HL-60/S4 (cell line): ENCODE measurements at regions not wholly inside any gene's neighbourhood (a gene's known extent, or its start where the extent isn't known, plus 50 kb on each side); places are given as distances from the start of the nearest gene placed in this dataset.

ENCODE experiments used
- in situ Hi-C: fragments of 300-500 bp; cut with MboI; formaldehyde crosslinking; loops from 2 replicates; pipeline ENCODE4 v1.14.3; 2022; ENCODE audit warnings: low sequenced_read_pairs

DNA sequence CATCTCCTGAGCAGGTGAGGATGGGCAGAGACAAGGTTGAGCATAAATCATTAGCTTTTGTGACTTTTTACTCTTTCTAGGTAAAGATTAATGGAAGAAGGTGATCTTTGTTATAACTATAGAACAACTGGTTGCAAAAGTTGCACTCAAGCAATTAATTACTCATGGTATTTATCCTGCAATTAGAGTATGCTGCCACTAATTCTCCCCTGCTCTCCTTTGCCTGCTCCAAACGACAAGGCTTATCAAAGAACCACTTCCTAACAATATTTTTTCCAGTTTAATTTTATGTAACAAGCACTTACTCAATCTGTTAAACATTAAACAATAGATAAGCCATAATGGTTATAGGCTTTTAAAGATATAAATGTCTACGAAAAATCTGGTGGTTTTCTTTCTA is 189.9 kb upstream of the PELI2 start:
- in situ Hi-C loops: no loop called here

GRCh38 chr14:55929136-55929535 is 189.1 kb upstream of the PELI2 start:
- in situ Hi-C loops: no loop called here

GRCh38 chr14:55930016-55930784 is 188.0 kb upstream of the PELI2 start:
- in situ Hi-C loops: no loop called here

DNA sequence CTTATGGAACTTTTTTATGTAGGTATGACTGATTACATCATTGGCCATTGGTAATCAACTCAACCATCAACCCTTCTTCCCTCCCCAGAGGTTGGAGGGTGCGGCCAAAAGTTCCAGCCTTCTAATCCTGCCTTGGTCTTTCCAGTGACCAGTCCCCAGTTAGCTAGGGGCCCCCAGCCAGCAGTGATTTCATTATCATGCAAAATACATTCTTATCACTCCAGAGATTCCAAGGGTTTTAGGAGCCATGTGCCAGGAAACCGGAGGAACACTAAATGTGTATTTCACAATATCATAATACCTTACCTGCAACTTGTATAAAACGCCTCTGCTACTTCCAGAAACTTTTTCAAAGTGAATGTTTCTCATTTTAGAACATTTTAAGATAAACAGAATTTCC is 181.5 kb upstream of the PELI2 start:
- in situ Hi-C loops: no loop called here

GRCh38 chr14:55938249-55938791 is 179.9 kb upstream of the PELI2 start:
- in situ Hi-C loops: no loop called here

DNA sequence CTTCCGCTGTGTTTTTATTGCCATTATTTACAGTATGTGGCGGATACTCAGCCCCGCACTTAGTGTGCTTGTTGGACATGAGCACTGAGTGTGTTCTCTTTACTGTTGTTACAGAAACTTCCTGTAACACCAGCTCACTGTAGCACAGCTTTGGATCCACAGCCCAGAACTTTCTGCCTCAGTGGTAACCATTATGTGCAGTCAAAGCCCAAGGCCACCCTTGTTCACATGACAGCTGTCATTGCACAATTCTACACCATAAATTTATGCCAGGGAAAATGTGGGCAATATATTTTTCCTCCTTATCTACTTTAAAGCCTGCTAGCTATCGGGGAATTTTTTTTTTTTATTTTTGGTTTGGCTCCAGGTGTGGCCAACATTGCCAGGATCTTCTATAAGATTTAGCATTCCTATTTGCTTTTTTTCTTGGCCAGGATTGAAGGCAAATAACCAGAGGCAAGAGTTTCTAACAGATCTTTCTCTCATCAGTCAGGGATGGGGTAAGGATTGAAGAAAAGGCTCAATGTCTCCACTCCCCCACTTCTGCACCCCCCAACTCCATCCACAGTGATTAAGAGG is 176.0 kb upstream of the PELI2 start:
- in situ Hi-C loops: no loop called here

- in situ Hi-C loops: no loop called here
These were observed 175.4 kb upstream of the PELI2 start for GRCh38 chr14:55942826-55943225.

GRCh38 chr14:55944757-55945156 is 173.5 kb upstream of the PELI2 start:
- in situ Hi-C loops: no loop called here

- in situ Hi-C loops: no loop called here
These were observed 172.0 kb upstream of the PELI2 start for GRCh38 chr14:55946231-55946630.

GRCh38 chr14:55948399-55948798 is 169.8 kb upstream of the PELI2 start:
- in situ Hi-C loops: no loop called here

DNA sequence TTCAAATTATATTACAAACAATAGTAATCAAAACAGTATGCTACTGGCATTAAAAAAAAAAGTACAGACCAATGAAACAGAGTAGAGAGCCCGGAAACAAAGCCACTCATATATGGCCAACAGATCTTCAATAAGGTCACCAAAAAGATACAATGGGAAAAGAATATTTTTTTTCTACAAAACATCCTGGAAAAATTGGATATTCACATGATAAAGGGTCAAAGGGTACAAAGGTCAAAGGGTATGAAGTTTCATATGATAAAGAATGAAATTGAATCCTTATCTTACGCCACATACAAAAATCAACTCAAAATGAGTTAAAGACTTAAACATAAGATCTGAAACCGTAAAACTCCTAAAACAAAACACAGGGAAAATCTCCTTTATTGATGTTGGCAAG is 168.5 kb upstream of the PELI2 start:
- in situ Hi-C loops: no loop called here

DNA sequence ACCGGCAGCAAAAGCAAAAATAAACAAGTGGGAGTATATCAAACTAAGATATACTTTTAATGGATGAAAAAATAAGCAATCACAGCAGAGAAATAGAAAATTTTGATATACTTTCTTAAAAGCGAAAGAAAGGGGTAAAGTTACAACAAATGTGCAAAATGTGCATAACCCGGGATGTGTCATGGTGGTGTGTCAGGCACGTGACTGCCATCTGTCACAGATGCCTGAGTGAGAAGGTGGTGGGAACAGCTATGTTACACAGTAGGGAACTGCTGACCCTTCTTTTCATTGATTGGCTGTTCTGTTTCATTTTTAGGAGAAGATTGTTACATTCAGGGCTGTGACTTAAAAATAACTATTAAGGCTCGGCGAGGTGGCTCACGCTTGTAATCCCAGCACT is 168.1 kb upstream of the PELI2 start:
- in situ Hi-C loops: no loop called here

DNA sequence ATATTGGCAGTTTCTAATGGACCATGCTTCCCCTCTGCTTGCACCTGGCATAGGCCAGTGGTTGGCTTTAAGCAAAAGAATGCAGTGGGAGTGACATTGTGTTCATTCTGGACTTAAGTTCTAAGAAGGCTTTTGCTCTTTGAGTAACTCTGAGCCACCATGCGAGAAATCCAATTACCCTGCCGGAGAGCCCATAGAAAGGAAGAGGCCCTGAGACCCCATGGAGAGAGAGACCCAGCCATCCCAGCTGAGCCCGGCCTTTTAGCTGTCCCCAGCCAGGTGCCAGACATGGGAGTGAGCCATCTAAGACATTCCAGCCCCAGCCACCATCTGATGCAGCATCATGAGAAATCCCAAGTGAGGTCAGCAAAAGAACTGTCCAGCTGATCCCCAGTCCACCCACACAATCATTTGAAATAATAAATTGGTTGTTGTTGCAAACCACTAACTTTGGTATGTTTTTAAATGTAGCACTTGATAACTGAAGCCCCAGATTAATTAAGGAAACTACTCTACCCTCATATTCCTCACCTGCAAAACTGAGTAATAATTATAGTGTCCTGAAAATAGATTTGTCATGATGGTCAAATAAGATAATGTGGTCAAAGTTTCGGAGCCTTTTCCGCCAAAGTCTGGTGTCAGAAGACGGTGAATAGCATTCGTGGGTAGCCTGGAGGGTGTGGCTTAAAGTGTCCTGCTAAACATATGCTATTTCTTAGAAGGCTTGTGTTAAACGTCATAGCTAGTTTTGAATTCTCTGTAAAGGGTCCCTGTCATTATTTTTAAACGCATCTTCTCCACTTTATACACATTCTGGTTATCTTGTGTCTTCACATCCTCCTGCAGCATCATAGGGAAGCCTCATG is 166.6 kb upstream of the PELI2 start:
- in situ Hi-C loops: no loop called here

- in situ Hi-C loops: no loop called here
These were observed 164.1 kb upstream of the PELI2 start for GRCh38 chr14:55954108-55954507.

GRCh38 chr14:55955175-55955574 is 163.0 kb upstream of the PELI2 start:
- in situ Hi-C loops: no loop called here

DNA sequence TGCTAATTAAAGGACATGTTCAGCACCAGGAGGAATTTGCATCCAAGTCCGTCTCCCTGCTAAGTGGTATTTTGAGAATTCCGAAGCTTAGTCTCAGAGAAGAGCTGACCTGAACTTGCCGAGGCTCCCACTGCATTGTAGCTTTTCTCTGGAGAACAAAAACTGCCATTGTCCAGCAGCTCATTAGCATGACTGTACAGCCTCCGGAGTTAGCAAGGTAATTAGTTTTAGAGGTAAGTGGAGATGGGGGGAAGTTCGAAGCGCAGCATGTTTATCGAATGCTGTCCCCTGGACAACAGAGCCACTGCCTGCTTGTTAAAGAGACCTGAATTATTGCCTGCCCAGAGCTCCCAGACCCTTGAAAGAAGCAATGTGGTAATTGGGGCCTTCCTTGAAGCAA is 160.3 kb upstream of the PELI2 start:
- in situ Hi-C loops: no loop called here

DNA sequence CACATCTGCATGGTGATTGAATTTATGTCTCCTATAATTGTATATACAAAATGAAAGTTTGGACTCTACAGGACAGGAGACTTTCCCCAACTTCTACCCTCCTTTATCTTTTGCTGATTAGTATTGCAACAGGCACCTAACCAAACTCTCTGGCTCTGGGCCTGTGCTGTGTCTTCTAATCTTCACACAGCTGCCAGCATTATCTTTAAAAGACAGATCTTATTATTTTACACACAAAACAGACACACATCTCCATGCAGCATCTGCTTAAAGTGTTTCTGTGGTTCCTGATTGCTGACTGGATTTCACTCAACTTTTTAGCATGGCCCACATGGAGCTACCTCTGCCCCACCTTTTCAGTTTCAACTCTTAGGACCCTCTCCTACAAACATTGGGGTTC is 154.9 kb upstream of the PELI2 start:
- in situ Hi-C loops: no loop called here

DNA sequence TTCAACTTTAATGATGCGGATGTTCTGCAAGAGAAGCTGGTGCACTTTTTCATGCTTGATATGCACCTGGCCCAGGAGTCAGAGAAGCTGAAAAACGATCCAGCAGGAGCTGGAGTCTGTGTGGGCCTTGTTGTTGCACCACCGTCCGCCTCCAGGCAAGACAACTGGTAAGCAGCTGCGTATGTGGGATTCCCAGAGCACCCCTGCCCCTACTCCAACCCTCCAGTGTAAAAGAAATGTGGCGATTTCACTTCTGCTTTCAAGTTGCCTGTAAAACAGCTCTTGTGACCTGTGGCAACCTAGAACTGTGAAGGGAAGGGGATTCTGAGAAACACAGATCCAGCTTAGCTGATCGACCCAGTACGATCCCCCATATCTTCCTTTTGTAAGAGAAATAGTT is 154.1 kb upstream of the PELI2 start:
- in situ Hi-C loops: no loop called here

DNA sequence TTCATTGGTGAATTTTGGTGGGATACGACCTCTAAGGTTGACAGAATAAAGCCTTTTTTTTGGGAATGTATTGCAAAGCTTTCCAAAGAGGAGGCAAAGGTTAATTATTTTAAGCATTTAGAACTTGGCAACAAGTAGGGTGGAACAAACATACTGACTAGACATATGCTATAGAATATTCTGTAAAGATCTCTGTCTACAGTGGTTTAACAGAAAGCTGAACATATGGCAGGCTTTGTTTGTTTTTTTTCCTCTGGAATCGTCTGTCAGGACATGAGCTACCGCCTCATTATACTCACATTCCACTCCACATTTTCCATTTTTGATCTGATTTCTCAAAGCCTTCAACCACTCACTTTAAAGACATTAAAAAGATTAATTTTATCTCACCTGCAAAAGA is 153.4 kb upstream of the PELI2 start:
- in situ Hi-C loops: no loop called here

DNA sequence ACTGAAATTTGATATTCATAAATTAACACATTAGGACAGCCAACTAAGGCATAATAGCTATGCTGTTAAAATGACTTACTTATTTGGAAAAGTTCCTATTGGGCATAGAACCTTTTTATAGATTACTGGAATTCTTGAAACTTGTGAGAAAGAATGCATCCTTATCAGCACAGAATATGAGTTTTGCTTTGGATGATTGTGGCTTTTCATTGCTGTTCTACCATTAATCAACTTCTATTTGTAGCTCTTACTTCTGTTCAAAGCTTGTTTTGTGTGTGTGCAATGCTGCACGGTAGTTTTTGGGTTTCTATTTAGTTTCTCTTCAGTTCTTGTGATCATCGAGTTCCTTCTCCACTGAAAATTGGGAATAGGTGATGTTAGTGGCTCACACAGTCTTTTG is 152.4 kb upstream of the PELI2 start:
- in situ Hi-C loops: no loop called here

- in situ Hi-C loops: no loop called here
These were observed 149.5 kb upstream of the PELI2 start for GRCh38 chr14:55968741-55969140.
